ENCODE measurements at regions not wholly inside any gene's neighbourhood (a gene's known extent, or its start where the extent isn't known, plus 50 kb on each side); places are given as distances from the start of the nearest gene placed in this dataset.

- FAIRE-seq (no peak), DNase-seq (ENCODE audit: low spot score) (no peak)
Observed at GRCh38 chr15:37847776-37848175, 86.7 kb upstream of the TMCO5A start.

GRCh38 chr15:37856109-37856508, 78.3 kb upstream of the TMCO5A start:
- DNase-seq (ENCODE audit: low spot score) (no peak), FAIRE-seq (no peak)

GRCh38 chr15:37860896-37861295, 73.5 kb upstream of the TMCO5A start:
- DNase-seq (ENCODE audit: low spot score), result no peak
- FAIRE-seq, result no peak

GRCh38 chr15:37865687-37866086, 68.8 kb upstream of the TMCO5A start:
- no peak for FAIRE-seq
- no peak for DNase-seq (ENCODE audit: low spot score)

DNA sequence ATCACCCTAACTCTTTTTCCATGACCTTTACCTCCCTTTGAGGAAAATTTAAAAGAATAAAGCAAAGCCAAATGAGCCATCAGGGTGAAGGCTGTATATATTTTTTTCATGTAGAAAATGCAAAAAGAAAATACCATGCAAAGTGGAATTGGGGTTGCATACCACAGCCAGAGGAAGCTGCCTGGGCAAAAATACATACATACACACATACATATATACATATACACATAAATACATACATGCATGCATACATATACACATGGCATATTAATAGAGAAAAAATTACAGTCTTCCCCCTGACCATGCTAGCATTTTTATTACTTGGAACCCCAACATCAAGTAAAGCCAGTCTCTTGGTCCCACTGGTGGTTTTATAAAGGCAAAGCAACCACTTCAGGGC, 63.7 kb upstream of the TMCO5A start:
- DNase-seq (ENCODE audit: low spot score) (no peak), FAIRE-seq (no peak)

DNA sequence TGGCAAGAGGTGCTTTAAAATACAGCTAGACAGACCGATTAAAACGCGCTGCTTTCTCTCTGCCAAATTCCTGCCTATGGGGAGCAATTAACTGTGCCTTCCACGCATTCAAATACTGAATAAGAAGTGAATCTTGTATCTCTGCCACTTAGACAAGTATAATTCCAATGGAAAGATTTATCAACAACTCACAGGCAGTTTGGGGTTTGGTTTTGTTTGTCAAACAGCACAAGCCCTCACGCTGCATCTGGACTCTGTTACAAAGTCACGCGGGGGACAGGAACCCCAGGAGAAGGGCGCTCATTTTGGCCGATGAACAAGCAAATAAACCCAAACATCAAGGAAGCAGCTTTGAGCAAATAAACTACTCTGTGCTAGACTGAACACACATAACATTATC, 61.8 kb upstream of the TMCO5A start:
- FAIRE-seq (no peak), DNase-seq (ENCODE audit: low spot score) (no peak)

DNA sequence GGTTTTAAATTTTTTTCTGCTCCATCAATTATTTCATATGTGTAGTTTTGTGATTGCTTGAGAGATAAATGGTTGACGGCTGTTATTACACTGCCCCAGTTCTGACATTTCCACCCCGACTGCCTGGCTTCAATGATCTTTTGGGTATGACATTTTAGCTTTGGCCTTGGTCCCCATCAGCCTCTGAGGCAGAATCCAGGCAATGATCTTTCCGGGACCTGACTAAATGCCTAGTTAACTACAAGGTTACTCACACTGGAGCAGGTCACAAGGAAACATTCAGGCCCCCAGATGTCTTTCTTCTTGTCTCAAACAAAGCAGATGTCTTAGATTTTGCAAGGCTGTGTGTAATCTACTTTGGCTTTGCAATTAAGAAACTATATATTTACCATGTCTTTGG, 61.1 kb upstream of the TMCO5A start:
- FAIRE-seq (no peak), DNase-seq (ENCODE audit: low spot score) (no peak)

- no peak for FAIRE-seq
- no peak for DNase-seq (ENCODE audit: low spot score)
Observed at GRCh38 chr15:37876900-37877299, 57.5 kb upstream of the TMCO5A start.

- DNase-seq (ENCODE audit: low spot score) (peak; percentile 54), FAIRE-seq (peak; percentile 81)
Observed at GRCh38 chr15:37877851-37878741, 56.3 kb upstream of the TMCO5A start.

- peak; percentile 17 for FAIRE-seq
- peak; percentile 12 for DNase-seq (ENCODE audit: low spot score)
Observed at GRCh38 chr15:37880009-37880834, 54.2 kb upstream of the TMCO5A start.

GRCh38 chr15:37880835-37881153, 53.6 kb upstream of the TMCO5A start:
- no peak for DNase-seq (ENCODE audit: low spot score)
- no peak for FAIRE-seq

- no peak for DNase-seq (ENCODE audit: low spot score)
- no peak for FAIRE-seq
Observed at GRCh38 chr15:37881237-37882013, 53.0 kb upstream of the TMCO5A start.

GRCh38 chr15:37882640-37883039, 51.8 kb upstream of the TMCO5A start:
- FAIRE-seq (no peak), DNase-seq (ENCODE audit: low spot score) (no peak)
